ENCODE measurements at regions not wholly inside any gene's neighbourhood (a gene's known extent, or its start where the extent isn't known, plus 50 kb on each side); places are given as distances from the start of the nearest gene placed in this dataset.

DNA sequence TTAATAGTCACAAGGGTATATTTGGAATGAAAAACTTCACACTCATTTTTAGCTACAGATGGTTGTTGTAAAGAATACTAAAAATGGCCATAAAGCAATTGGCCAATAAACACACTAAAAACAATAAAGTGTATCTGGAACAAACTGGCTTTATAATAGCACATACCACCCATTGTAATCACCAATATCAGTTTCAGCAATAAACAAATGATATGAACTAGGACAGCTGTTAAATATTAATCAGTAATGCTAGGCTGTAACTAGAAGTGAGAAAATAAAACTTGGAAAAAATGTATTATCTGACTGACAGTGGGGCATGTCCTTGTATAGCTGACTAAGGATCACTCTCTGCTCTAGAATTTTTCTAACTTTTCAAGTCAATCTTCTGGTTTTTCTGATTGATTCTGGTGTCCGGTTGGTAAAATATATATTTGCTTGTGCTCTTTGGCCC lies 312.5 kb downstream of the RND3 start:
- TF ChIP-seq POLR2A (IDR thresholded peaks at IDR 0.05; ENCODE audit: low read depth, low read length): no peak
- DNase-seq (ENCODE audit: insufficient read length, low spot score) (no peak), FAIRE-seq (no peak)

DNA sequence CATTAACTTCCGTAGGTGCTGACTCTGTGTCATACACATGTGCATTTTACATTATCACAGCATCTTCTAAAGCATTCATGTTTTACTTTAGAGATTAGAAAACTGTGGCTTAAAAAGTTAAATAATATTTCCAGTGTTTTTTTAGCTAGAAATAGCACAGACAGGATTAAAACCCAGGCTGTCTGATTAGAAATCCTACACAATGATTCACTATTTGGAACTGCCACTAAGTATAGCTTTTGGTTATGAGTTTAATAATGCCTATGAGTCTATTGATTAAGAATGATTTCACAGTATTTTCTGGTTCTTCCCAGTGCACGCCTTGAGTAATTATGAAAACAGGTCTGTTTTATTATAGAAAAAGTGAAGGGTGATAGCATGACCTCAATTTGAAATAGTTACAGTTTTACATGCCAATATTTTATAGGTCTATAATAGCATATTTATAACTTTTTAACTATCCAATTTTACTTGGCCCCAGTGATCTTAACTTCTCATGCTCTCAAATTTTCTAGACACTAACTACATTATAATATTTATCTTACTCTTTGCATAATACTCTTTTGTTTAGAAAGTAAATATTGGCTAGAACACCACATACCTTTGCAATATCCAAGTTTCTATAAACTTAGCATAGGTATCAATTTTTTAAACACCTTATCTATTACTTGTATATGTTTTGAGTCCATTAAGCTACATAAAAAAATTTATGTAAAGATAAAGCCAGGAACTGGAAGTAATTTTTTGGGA lies 313.2 kb downstream of the RND3 start:
- FAIRE-seq: no peak
- DNase-seq (ENCODE audit: insufficient read length, low spot score): no peak
- TF ChIP-seq POLR2A (IDR thresholded peaks at IDR 0.05; ENCODE audit: low read depth, low read length): no peak

DNA sequence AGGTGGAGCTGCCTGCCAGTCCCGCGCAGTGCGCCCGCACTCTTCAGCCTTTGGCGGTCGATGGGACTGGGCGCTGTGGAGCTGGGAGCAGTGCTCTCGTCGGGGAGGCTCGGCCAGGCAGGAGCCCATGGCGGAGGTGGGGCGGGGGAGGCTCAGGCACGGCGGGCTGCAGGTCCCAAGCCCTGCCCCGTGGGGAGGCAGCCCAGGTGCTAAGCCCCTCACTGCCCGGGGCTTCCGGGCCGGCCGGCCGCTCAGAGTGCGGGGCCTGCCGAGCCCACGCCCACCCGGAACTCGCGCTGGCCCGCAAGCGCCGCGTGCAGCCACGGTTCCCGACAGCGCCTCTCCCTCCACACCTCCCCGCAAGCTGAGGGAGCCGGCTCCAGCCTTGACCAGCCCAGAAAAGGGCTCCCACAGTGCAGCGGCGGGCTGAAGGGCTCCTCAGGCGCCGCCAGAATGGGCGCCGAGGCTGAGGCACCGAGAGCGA lies 316.4 kb downstream of the RND3 start:
- FAIRE-seq: no peak
- no peak for DNase-seq (ENCODE audit: insufficient read length, low spot score)
- no peak for TF ChIP-seq POLR2A (IDR thresholded peaks at IDR 0.05; ENCODE audit: low read depth, low read length)

DNA sequence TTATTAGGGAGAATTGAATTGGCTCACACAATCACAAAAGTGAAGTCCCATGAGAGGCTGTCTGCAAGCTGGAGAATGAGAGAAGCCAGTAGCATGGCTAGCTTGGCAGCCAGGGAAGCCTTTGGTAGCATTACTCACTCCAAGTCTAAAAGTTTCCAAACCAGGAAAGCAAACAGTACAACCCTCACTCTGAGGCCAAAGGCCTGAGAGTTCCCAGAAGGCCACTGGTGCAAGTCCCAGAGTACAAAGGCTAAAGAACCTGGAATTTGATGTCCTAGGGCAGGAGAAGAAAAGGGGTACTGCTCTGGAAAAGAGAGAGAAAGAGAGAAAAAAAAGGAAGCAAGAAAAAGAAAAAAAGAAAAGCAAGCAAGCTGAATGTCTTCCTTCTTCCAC lies 318.2 kb downstream of the RND3 start:
- DNase-seq (ENCODE audit: insufficient read length, low spot score) (no peak), FAIRE-seq (peak; percentile 15)
- no peak for TF ChIP-seq POLR2A (IDR thresholded peaks at IDR 0.05; ENCODE audit: low read depth, low read length)

DNA sequence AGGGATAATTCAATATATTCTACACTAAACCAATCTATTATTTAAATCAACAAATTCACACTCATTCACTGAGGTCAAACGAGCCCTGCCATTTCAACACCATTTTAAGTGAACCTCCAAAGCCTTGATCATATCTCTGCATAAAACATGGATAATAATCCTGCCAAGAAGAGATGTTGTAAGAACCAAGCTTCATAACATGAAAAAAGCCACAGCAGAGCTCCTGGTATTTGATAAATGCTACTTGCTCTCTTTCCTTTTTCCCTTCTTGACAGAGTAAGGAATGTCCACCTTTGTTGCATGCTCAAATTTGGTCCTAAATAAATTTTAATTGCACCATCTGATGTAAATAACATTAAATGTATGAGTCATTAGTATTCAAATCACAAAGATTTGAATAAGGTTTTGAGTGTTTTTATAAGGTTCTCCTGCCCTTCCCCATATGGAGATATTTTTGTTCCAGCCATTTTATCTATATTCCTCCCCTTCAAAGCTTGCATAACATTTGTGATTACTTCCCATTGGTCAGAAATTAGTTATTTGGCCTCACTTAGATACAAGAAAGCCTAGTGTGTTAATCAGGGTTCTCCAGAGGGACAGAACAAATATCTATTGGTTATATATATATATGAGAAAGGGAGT lies 318.8 kb downstream of the RND3 start:
- no peak for TF ChIP-seq POLR2A (IDR thresholded peaks at IDR 0.05; ENCODE audit: low read depth, low read length)
- DNase-seq (ENCODE audit: insufficient read length, low spot score) (no peak), FAIRE-seq (no peak)

DNA sequence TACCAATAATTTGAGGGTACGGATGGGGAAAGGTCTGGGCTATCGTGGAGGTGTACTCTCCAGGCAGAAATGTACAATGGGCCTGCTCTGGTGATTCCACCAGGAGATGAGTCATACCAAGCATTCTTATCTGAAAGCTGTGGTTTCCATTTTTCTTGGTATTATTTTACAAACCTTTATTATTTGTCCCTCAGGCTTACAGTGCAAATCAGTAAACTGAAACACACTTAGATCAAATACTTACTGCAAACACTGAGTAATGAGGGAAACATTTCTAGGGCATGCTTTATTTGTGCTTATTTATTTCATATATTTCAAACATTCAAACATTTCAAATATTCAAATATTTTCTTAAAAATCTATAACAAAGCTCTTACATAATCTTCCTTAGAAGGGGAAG lies 319.8 kb downstream of the RND3 start:
- DNase-seq (ENCODE audit: insufficient read length, low spot score) (peak; percentile 21), FAIRE-seq (peak; percentile 89)
- TF ChIP-seq POLR2A (IDR thresholded peaks at IDR 0.05; ENCODE audit: low read depth, low read length): no peak

DNA sequence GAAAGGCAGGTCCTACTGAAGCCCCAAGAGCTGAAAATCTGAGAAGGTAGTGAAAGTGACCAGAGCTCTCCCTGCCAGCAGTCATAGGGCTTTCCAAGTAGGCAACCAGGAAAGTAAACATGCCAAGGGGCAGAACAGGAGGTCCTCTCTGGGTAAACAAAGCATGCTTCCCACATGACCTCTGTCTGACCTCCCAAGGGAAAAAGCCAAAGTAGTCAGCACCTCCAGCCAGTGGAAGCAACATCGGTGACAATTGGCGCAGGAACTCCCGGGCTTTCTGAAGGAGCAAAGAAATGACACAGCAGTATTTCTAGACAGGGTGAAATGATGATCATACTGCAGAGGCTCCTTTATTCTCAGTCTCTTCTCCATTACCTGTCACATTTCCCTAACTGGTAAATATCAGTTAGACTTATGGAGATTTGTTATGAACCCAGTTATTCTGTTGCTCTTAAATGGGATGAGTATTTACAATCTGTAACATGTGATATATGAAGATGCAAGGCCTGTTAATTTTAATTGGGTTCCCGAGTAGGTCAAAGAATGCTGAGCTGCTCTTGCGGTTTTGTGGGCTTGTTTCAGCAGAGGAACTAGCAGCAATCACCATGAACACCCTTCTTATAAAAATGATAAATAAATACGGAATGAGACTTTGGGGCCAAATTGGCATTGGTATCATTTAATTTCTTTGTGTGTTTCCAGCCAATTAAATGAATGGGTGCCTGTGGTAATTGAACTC lies 321.0 kb downstream of the RND3 start:
- FAIRE-seq (peak; percentile 70), DNase-seq (ENCODE audit: insufficient read length, low spot score) (no peak)

DNA sequence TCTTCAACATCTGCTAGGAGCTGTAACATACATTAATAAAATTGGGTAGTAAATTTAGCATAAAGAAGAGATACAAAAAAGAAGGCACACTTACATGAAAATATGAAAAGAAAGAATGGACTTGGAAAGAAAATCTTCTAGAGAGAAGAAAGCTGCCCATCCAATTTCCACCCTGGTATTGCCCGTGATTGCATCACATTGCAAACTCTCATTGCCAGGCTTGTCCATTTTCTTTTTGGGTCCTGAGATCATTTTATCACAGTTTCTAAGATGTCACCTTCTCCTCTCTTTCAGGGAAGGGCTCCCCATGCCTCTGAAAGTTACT lies 321.5 kb downstream of the RND3 start:
- TF ChIP-seq POLR2A (IDR thresholded peaks at IDR 0.05; ENCODE audit: low read depth, low read length): no peak
- no peak for FAIRE-seq

More for the DNA sequence above, 321.0 kb downstream of the RND3 start:
- TF ChIP-seq POLR2A (IDR thresholded peaks at IDR 0.05; ENCODE audit: low read depth, low read length): no peak

DNA sequence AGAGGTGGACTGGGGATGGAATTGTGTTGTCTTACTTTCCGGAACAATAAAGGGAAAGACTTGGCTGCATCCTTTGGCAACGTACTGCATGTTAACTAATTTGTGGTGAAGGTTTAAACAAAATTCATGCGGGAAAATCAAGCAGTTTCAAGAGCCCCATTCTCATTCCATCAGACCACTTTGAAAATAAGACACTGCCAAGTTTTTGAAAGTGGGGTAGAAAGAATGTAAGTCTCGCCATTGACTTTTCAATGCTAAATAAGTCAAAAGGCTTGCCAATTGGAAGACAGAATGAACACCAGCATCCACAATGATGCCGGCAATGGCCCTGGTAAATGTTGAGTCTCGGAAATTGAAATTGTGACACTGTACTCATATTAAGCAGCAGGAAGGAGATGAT lies 322.0 kb downstream of the RND3 start:
- DNase-seq (ENCODE audit: insufficient read length, low spot score) (no peak), FAIRE-seq (no peak)
- no peak for TF ChIP-seq POLR2A (IDR thresholded peaks at IDR 0.05; ENCODE audit: low read depth, low read length)

More for the DNA sequence above, 321.5 kb downstream of the RND3 start:
- no peak for DNase-seq (ENCODE audit: insufficient read length, low spot score)

DNA sequence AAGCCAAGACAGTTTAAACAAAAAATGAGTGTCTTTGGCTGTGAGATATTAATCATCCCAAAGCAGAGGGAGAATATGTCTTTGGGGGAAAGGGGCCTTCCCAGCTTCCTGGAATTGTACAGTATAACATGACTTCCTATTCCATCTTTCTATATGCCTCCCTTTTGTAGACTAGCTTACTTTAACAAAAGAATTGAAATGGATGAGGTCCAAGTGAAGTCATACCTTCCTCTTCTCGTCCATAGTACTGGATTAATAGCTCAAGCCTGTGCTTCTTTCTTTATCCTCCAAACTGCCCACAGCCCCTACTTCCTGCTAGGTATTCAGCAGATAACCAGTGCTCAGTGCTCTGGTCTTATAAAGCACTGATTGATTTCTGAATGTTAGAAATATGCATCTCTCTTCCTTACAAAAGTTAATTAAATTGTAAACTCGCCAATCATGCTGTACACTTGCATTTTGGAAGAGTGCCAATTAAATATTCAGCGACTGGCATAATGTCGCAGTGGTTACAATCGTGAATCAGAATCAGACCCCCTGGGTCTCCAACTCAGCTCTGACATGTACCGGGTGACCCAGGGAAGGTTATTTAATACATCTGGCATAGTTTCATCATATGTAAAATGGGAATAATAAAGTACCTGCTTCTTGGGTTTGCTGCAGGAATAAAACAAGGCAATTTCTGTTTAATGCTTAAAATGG lies 325.1 kb downstream of the RND3 start:
- DNase-seq (ENCODE audit: insufficient read length, low spot score): no peak
- FAIRE-seq: no peak
- TF ChIP-seq POLR2A (IDR thresholded peaks at IDR 0.05; ENCODE audit: low read depth, low read length): no peak

DNA sequence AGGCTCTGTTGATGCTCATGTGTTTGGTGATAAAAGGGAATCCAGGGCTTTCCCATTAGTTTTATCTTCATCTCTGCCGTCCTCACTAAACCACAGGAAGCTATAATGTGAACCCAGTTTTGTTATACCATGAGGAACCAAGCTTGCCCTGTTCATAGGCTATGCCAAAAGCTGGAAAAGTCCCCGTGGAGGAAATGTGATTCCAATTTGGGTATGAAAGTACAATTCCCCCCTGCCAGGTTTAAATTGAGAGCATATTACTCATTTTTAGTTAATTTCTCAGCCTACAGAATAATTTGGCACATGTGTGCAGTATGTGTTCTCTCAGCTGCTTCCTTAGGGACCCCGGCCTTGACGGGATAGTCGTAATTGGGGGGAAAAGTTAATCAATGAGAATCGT lies 327.4 kb downstream of the RND3 start:
- no peak for FAIRE-seq
- TF ChIP-seq POLR2A (IDR thresholded peaks at IDR 0.05; ENCODE audit: low read depth, low read length): no peak
- DNase-seq (ENCODE audit: insufficient read length, low spot score): no peak

DNA sequence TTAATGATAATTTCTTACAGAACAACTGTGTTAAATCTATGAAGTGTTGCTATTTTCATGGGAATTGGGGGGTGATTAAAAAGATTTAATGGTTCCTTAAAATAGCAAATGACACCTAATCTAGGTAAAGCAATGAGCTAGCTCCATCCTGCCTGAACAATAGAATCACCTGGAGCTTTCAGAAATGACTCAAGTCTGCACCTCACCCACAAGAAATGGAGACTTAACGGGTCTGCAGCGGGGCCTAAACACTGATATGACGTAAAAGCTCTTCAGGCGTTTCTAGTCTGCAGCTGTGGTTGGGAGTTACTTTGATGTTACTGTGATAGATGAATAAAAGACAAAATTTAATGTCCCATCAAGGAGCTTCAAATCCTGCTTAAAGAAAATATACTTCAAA lies 328.2 kb downstream of the RND3 start:
- TF ChIP-seq POLR2A (IDR thresholded peaks at IDR 0.05; ENCODE audit: low read depth, low read length): no peak
- DNase-seq (ENCODE audit: insufficient read length, low spot score): no peak
- no peak for FAIRE-seq

DNA sequence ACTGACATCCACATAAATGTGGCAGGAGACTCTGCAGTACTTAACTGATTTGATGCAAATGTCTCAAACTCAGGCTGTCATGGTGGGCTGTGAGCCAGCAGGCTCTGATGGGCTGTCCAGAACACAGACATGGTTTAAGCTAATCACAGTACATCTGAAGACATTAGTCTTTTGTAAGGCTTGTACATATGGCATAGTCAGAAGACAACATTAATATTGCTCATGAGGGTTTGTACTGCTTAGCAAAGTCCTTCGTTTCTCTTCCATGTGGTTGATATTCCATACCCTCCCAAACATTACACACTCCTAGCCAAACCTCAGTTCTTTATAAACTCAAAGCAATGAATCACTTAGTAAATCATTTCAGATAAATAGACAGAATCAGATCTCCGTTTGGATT lies 330.6 kb downstream of the RND3 start:
- DNase-seq (ENCODE audit: insufficient read length, low spot score): no peak
- no peak for FAIRE-seq

DNA sequence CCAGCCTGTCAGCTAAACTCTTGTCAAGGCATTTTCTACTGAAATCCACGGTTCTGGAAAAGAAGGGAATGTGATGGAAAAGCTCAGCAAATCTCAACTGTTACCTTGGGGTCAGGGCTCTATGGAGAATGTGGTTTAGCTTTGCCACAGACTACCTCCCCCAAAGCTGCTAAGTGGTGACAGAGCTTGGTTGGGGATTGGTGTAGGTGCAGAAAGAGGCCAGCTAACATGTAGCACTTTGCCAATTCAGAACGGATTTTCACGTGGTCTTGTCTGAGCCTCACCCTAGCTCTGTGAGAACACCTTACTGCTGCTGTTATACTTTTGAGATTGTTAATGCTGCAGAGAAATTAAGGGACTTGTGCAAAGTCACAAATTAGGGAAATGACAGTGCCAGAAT lies 331.1 kb downstream of the RND3 start:
- no peak for DNase-seq (ENCODE audit: insufficient read length, low spot score)
- TF ChIP-seq POLR2A (IDR thresholded peaks at IDR 0.05; ENCODE audit: low read depth, low read length): no peak
- FAIRE-seq: peak; percentile 50

More for the DNA sequence above, 330.6 kb downstream of the RND3 start:
- TF ChIP-seq POLR2A (IDR thresholded peaks at IDR 0.05; ENCODE audit: low read depth, low read length): no peak
